AG04450 (cell line): ENCODE measurements at regions not wholly inside any gene's neighbourhood (a gene's known extent, or its start where the extent isn't known, plus 50 kb on each side); places are given as distances from the start of the nearest gene placed in this dataset.

ENCODE experiments used
- CTCF ChIA-PET: fragments of 300-600, 350-600 bp; formaldehyde crosslinking; extraction: SDS; loops from one replicate; lab custom pipeline; 2022; ENCODE audit warnings: antibody characterized with exemption, inconsistent platforms; lab: Charles Lee
- POLR2A ChIA-PET: fragments of 350-600 bp; formaldehyde crosslinking; extraction: SDS; loops from one replicate; lab custom pipeline; 2021; ENCODE audit warnings: antibody characterized with exemption, inconsistent platforms; lab: Yijun Ruan, JAX
- DNase-seq: peaks from one replicate; pipeline ENCODE4 v3.0.0-alpha.2; 2011; ENCODE audit warnings: low read depth, low spot score
- H3K27ac ChIP-seq: one replicate; pipeline ENCODE4 v1.5.1; 2012; ENCODE audit warnings: low read depth, low read length, control low read depth
- H3K27me3 ChIP-seq: one replicate; pipeline ENCODE4 v1.6.0; 2012; ENCODE audit warnings: low read length; ENCODE audit not compliant: control insufficient read depth, insufficient read depth
- H3K4me3 ChIP-seq: 2 replicates; pipeline ENCODE4 v1.5.1; 2011; ENCODE audit warnings: mild to moderate bottlenecking, low read depth, low read length, control low read depth
- H3K9me3 ChIP-seq: 2 replicates; pipeline ENCODE4 v1.5.1; 2012; ENCODE audit warnings: low read length; ENCODE audit not compliant: control insufficient read depth, insufficient read depth
- CTCF ChIP-seq: IDR thresholded peaks from 2 replicates; pipeline ENCODE4 v1.5.1; 2011; ENCODE audit warnings: low read depth, low read length, control low read depth, inconsistent platforms

GRCh38 chr11:22920939-22921565, 60.8 kb upstream of the CCDC179 start:
- no peak overlapping the region for H3K27ac ChIP-seq
- H3K27me3 ChIP-seq: no peaks in the 10 kb centered on the region
- ChIA-PET POLR2A (no interaction called here), CTCF (interaction anchor here (0.6 to 2.3 kb wide), 25 partner anchors 8 to 1753 kb away, joined by 3 to 10 read pairs (median 4); no protein-coding TSS in a partner anchor)
- no peak overlapping the region for H3K4me3 ChIP-seq
- peak; percentile 95 for TF ChIP-seq CTCF
- H3K9me3 ChIP-seq: no peaks in the 10 kb centered on the region
- peak; percentile 46 for DNase-seq

- H3K9me3 ChIP-seq: no peaks in the 10 kb centered on the region
- no peak overlapping the region for H3K4me3 ChIP-seq
- no peak overlapping the region for H3K27ac ChIP-seq
- ChIA-PET POLR2A (no interaction called here), CTCF (interaction anchor here (1.8 kb wide), 1 partner anchor 36 kb away, joined by 8 read pairs; no protein-coding TSS in a partner anchor)
- no peaks in the 10 kb centered on the region for H3K27me3 ChIP-seq
- no peak for DNase-seq
- TF ChIP-seq CTCF: no peak
These were observed 62.4 kb upstream of the CCDC179 start for GRCh38 chr11:22922672-22923071.

GRCh38 chr11:22923561-22923960, 63.3 kb upstream of the CCDC179 start:
- no peak overlapping the region for H3K4me3 ChIP-seq
- ChIA-PET POLR2A (no interaction called here), CTCF (no interaction called here)
- no peak overlapping the region for H3K27ac ChIP-seq
- no peak for TF ChIP-seq CTCF
- DNase-seq: no peak
- no peaks in the 10 kb centered on the region for H3K27me3 ChIP-seq
- H3K9me3 ChIP-seq: no peaks in the 10 kb centered on the region

- TF ChIP-seq CTCF: no peak
- Histone ChIP-seq H3K9me3 (no peaks in the 10 kb centered on the region), H3K27ac (no peak overlapping the region), H3K4me3 (no peak overlapping the region), H3K27me3 (no peaks in the 10 kb centered on the region)
- CTCF ChIA-PET: interaction anchor here (1.1 kb wide), 1 partner anchor 9 kb away, joined by 3 read pairs; no protein-coding TSS in a partner anchor
- no peak for DNase-seq
- POLR2A ChIA-PET: no interaction called here
These were observed 66.1 kb upstream of the CCDC179 start for GRCh38 chr11:22926341-22926740.

- H3K9me3 ChIP-seq: no peaks in the 10 kb centered on the region
- DNase-seq: no peak
- no peak overlapping the region for H3K27ac ChIP-seq
- ChIA-PET CTCF (interaction anchor here (0.8 to 2.0 kb wide), 3 partner anchors 18 to 54 kb away, joined by 3 to 10 read pairs (median 3); no protein-coding TSS in a partner anchor), POLR2A (no interaction called here)
- no peak overlapping the region for H3K4me3 ChIP-seq
- TF ChIP-seq CTCF: no peak
- H3K27me3 ChIP-seq: no peaks in the 10 kb centered on the region
These were observed 67.5 kb upstream of the CCDC179 start for GRCh38 chr11:22927793-22928192.
